OCI-LY7 (cell line): ENCODE measurements at regions not wholly inside any gene's neighbourhood (a gene's known extent, or its start where the extent isn't known, plus 50 kb on each side); places are given as distances from the start of the nearest gene placed in this dataset.

Source experiments
- CTCF ChIP-seq: fragments of 200-600 bp; sonication (generic); conservative IDR thresholded peaks from 2 replicates; pipeline ENCODE4 v1.5.1; 2014; ENCODE audit warnings: mild to moderate bottlenecking, antibody characterized with exemption, low read length, moderate library complexity, mixed read lengths
- EZH2phosphoT487 ChIP-seq: fragments of 200-600 bp; sonication (generic); IDR thresholded peaks from 2 replicates; pipeline ENCODE4 v1.6.1; 2018; ENCODE audit warnings: low read depth, borderline replicate concordance, mild to moderate bottlenecking, mixed run types, antibody characterized with exemption, low read length, moderate library complexity, mixed read lengths

- no peak for TF ChIP-seq EZH2phosphoT487
- TF ChIP-seq CTCF = no peak
Measured at GRCh38 chr1:100611086-100611485, 73.1 kb downstream of the GPR88 start.
